H54 (cell line): ENCODE measurements at regions not wholly inside any gene's neighbourhood (a gene's known extent, or its start where the extent isn't known, plus 50 kb on each side); places are given as distances from the start of the nearest gene placed in this dataset.
A peak's percentile ranks its signal among the peaks of the same experiment; 100 is the strongest.

ENCODE experiments used
- DNase-seq: peaks from one replicate; pipeline ENCODE4 v3.0.0; 2011; ENCODE audit warnings: low spot score, mixed read lengths; ENCODE audit not compliant: insufficient read length
- FAIRE-seq: peaks from 3 replicates; lab custom pipeline; 2011; peaks lifted over from hg19 to GRCh38; lab: Jason Lieb, UNC
- POLR2A ChIP-seq: IDR thresholded peaks from 2 replicates; pipeline ENCODE4 v1.6.1; 2011; ENCODE audit warnings: low read depth, mild to moderate bottlenecking, low read length

- no peak for TF ChIP-seq POLR2A
- FAIRE-seq (no peak), DNase-seq (no peak)
Measured at GRCh38 chr2:177048981-177049380, 163.6 kb upstream of the HNRNPA3 start.

DNA sequence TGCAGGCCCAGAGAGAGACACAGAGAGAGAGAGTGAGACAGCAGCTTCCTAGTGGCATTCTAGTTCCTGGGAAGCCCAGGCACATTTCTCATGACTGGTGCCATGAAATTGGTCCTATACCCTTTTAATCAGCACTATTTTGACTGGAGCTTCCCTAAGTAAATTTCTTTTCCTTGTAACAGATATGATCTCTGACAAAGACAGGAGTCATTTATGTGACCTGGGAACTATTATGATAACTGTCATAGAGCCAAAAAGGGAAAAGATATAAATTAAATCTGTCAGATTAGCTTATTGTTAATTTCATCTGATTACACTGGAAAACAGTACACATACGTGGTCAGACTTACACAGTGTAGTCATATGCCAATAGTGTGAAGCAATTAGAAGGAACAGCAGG lies 161.3 kb upstream of the HNRNPA3 start:
- no peak for TF ChIP-seq POLR2A
- DNase-seq, result no peak
- FAIRE-seq, result no peak

GRCh38 chr2:177052471-177052870 lies 160.1 kb upstream of the HNRNPA3 start:
- no peak for TF ChIP-seq POLR2A
- FAIRE-seq, result no peak
- no peak for DNase-seq

DNA sequence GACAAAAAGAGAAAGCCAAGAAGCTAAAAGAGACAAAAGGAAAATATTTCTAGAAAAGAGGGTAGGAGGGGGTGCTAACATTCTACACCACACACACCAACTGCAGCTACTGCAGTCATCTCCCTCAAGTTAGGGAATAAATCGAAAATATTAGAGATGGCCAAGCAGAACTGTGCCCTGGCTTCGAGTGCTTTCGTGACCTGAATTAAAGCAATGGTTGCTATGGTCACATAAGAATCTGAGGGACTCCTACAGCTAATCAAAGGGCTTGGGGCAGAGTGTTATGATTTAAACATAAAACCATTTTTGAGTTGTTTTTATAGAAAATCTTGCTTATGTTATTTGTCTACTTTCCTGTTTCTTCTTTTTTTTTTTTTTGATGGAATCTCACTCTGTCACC lies 159.6 kb upstream of the HNRNPA3 start:
- no peak for TF ChIP-seq POLR2A
- DNase-seq (no peak), FAIRE-seq (no peak)

DNA sequence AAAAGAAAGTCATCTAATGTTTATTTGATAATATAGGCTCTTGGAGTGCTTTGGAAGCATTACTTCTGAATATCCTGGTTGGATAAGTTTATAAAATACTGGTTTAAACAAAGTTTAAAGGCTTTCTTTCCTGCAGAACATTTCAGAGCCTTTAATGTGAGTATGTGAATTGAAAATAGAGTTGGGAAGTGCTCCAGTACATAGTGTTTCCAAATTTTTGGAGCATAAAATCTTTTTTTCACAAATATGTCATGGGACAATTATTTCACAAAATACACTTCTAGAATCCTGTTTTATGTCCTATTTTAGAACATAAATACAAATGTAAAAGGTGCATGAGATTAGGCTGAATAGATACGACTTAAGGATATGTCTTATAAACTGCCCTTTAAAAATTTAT lies 158.9 kb upstream of the HNRNPA3 start:
- no peak for FAIRE-seq
- DNase-seq, result no peak
- no peak for TF ChIP-seq POLR2A

DNA sequence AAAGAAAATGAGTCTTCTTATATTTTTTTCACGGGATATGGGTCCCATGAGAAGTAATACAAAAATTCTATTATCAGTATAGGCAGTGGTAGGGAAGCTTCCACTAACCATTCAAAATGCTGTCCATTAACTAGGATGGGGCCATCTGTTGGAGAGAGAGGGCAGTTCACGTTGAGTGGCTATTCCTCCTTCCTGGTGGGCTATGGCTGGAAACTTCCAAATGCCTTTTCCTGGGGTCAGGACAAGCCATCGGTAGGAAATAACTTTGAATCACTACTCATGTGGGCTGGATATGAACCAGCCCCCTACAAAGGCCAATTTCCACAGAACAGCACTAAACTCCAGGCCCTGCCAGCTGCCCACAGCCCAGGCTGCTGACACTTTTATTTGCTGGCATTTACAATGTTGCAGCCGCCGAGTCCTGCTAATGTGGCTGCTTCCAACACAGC lies 156.1 kb upstream of the HNRNPA3 start:
- TF ChIP-seq POLR2A, result no peak
- FAIRE-seq, result no peak
- peak; percentile 3 for DNase-seq

GRCh38 chr2:177058747-177059146 lies 153.8 kb upstream of the HNRNPA3 start:
- FAIRE-seq (no peak), DNase-seq (no peak)
- TF ChIP-seq POLR2A, result no peak

- no peak for TF ChIP-seq POLR2A
- no peak for DNase-seq
- no peak for FAIRE-seq
Measured at GRCh38 chr2:177059293-177059692, 153.3 kb upstream of the HNRNPA3 start.

DNA sequence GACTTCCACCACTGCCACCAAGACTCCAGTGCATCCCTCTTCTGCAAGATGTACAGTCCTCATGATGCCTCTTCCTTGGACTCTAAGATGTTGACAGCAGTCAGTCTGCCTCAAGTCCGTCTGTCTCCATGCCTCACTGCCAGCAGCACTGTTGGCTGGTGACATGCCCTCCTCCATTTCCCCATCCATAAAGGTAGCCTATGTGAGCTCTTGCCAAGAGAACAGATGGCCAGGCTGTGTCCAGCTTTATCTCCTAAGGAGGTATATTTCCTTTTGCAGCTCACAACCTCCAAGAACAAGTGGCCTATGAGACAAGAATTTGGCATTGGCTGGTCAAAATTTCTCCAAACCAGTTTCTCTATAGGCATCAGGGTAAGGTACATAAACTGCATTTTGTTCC lies 149.3 kb upstream of the HNRNPA3 start:
- DNase-seq, result no peak
- no peak for FAIRE-seq
- TF ChIP-seq POLR2A, result no peak

DNA sequence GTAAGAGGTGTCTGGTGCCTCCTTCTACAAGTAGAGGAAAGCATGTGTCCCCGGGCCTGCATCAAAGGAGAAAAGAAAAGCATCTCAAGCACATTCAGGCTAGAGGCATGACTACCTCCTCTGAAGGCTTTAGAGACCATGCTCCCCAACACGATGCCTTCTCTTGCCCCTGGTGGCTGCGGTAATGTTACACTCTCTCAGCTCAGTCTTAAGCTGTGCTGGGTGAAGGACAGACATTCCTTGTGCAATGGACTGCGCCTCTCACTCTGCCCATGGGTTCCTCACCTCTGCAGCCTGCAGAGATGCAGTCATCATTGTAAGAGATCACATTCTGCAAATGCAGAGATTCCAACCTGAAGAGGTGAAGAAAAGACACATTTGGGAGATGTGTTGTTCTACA lies 148.2 kb upstream of the HNRNPA3 start:
- FAIRE-seq, result no peak
- TF ChIP-seq POLR2A, result no peak

GRCh38 chr2:177068967-177069366 lies 143.6 kb upstream of the HNRNPA3 start:
- TF ChIP-seq POLR2A, result no peak
- DNase-seq (no peak), FAIRE-seq (no peak)

More for the DNA sequence above, 148.2 kb upstream of the HNRNPA3 start:
- DNase-seq, result no peak

DNA sequence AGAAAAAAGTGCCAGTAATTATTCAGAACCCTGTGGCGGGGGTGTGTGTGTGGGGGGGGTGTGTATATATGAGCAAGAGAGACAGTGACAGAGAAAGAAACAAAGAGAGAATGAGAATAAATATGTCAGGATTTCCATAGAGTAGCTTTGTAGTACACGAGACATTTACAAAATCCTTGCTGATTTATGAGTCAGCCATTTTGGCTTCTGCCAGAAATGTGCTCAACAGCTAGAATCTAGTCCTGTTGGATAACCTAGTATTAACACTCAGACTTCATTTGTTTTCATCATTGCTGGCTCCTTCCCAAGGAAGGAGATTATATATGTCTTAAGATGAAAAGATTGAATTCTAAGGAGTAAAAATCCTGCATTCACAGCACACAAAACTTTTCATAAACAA lies 140.5 kb upstream of the HNRNPA3 start:
- DNase-seq (no peak), FAIRE-seq (no peak)
- no peak for TF ChIP-seq POLR2A

DNA sequence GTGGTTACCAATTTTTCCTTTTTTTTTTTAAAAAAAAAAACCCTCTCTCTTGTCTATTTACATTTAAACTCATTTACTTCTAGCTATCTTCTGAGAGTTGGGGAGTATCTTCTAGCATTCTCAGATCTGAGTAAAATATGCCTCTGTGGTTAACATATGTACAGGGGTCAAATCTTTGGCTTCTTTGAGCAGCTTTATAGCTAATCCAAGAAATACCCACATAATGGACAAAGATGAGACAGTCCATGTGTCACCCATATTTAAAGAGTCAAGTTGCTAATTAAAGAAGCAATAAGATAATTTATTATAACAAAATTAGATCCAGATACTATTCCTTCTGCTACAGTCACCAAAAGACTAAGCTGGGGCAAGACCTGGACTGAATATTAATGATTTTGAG lies 139.0 kb upstream of the HNRNPA3 start:
- FAIRE-seq (no peak), DNase-seq (no peak)
- TF ChIP-seq POLR2A, result no peak

- no peak for DNase-seq
- FAIRE-seq, result no peak
- no peak for TF ChIP-seq POLR2A
Measured at GRCh38 chr2:177074099-177074710, 138.4 kb upstream of the HNRNPA3 start.

GRCh38 chr2:177075254-177075653 lies 137.3 kb upstream of the HNRNPA3 start:
- DNase-seq (no peak), FAIRE-seq (no peak)

GRCh38 chr2:177076636-177077179 lies 135.9 kb upstream of the HNRNPA3 start:
- DNase-seq (no peak), FAIRE-seq (no peak)
- TF ChIP-seq POLR2A, result no peak

More at GRCh38 chr2:177075254-177075653, 137.3 kb upstream of the HNRNPA3 start:
- no peak for TF ChIP-seq POLR2A
